Fibroblast of peridontal ligament (primary cell): ENCODE measurements at regions not wholly inside any gene's neighbourhood (a gene's known extent, or its start where the extent isn't known, plus 50 kb on each side); places are given as distances from the start of the nearest gene placed in this dataset.

Source experiments
- DNase-seq: peaks from one replicate; pipeline ENCODE4 v3.0.0-alpha.2; 2010; ENCODE audit errors: extremely low read depth

DNA sequence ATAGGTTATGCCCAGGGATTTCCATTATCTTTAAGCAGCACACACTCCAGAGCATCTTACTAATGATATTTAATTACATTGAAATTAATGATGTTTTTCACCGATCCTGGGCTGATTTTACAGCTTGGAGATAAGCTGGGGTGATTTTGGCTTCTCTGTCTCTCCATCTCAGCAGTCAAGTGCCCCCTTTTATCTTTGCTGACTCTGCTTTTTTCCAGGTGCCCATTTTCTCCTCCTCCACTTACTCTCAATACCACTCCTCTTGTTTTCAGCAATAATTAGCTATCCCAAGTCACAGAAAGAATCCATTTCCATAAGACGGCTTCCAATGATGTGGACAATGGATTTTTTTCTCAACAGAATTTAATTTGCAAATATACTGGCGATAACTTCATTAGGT is 266.7 kb downstream of the GBA3 start:
- no peak for DNase-seq

DNA sequence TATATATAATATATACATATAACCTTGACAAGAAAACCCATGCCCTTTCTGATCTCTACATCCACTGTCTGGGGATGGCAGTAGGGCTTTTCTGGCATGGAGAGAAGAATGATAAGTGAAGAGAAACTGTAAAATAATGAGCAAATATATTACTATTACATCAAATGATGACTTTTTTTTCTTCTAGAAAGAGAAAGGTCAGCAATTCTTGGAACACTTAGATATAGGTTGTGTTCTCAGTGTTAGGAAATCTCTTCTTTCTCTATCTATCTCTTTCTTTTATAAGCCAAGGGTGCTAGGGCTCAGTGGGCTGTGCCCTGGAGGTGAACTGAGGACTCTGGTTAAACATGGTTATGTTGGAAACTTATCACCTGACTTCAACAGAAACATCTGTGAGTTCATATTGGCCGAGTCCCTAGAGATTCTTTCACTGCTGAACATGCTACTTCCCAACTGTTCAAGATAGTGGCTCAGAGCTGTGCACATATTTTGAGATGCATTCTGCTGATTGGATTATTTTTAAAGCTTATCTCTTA is 265.1 kb downstream of the GBA3 start:
- DNase-seq, result no peak

DNA sequence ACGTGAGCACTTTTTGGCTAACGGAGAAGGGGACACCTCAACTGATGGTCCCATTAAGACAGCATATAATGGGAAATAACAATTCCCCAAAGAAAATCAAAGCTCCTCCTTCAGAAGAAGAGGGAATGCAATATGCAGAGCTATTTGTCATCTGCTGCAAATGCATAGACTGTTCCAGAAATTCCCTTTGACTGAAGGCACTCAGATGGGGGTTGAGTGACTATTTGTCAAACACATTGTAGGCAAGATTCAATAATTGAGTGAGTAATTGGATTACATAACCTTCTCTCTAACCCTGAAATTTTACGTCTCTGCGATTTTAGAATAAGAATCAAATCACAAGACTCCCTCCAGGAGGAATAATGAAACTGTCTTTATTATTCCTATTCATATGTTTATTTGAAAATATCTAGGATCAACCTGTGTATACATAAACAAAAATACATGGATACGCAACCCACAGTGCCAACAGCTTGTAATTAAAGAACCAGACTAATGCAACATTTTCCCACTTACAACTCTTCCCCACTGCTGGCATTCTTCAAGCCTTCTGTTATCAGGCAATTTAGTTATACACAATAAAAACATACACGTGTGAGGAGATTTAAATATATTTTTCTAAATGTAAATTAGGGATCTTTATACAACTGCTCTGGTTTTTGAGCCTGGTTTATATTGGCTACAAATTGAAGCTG is 256.6 kb downstream of the GBA3 start:
- no peak for DNase-seq

DNA sequence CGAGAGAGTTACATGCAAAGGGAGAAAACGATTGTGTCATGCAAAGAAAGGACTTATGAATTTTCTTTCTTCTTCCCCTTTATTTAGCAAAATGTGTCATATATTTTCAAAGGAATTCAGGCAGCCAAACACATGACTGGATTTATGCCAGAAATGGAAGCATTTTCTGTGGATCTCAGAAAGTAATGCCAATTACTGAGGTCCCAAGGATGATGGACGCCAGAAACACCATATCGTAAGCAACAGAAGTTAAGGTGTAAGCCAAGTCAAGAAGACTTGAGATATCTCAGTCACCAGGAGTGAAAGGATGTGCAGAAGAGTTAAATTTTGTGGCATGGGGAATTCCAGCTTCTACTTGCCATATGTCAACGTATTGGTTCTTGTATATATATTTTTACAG is 255.1 kb downstream of the GBA3 start:
- no peak for DNase-seq

DNA sequence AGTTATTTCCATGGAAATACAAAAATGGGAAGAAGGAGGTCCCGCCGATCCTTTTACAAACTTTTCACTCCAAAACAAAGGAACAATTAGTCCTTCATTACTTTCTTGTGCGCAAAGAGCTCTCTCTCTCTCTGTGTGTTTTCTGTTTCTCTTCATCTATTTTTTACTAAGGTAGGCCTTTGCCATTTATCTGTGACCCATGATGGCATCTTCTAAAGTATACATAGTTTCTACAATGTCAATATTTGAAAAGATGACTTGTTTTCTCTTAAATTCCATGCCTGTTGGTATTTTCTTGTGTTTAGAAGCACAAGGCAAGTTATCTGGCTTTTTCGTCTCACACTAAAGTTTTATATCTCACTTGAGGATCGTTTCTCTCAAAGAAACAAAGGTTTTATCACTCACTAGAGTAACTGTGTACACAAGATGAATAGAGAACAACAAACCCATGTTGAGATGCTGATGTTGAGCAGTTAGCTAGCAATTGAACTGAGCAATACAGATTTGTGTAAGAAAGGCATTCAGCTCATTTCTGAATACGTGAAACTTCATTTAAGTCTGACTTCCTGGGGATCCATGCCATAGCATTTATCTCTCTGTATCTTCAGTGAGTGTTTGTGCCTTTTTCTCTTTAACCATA is 250.3 kb downstream of the GBA3 start:
- no peak for DNase-seq

DNA sequence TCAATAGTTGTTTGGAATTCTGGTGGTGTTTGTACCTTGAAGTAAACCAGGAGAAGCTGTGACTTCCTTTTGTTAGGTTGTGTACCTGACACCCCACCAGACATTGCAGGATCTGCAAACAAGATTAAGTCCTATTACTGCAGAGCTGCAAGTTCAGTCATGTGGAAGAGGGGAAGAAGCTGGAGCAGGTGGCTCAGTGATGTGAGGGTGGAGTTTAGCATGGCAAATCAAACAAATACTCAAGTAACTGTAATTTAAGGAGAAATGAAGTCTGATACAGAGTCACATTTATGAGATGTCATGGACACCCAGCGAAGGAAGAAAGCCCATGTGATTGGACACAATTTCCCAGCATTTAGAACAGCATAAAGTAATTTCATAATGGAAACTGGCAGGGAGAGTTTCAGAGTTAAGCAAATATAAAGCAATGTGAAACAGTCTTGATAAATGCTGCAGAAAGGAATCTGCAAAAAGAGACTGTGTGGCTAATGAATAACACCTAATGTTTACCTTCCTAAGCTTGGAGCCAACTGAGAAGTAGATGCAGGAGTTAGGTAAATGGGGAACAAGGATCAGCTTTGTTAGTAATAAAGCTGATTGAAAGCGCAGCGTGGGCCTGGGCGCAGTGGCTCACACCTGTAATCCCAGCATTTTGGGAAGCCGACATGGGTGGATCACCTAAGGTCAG is 249.1 kb downstream of the GBA3 start:
- DNase-seq, result no peak

DNA sequence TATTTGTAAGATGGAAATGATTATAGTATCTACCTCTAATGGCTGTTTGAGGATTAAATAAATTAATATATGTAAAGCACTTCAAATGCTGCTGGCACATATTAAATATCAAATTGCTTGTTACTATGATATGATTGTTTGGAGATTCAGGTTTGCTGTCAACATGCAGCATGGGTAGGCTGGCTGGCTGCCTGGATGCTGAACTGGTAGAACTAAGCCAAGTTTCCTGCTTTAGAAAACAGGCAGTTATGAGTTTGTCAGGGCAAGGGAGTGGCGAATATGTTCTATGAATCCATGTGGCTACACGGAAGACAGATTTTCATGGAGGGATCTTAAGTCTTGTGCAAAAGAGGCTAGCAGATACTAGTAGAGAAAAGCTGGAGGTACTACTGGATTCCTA is 239.6 kb downstream of the GBA3 start:
- no peak for DNase-seq

DNA sequence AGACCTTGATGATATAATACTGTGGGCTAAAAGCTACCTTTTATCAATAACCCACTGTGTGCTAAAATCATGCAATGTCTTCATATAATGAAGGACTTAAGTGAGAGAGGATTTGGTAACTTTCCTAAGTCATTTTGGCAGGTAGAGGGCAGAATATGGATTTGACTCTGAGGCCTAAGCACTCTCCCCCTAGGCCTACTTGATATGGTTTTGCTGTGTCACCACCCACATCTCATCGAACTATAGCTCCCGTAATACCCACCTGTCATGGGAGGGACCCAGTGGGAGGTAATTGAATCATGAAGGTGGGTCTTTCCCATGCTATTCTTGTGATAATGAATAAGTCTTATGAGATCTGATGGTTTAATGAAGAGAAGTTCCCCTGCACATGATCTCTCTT is 229.7 kb downstream of the GBA3 start:
- no peak for DNase-seq

DNA sequence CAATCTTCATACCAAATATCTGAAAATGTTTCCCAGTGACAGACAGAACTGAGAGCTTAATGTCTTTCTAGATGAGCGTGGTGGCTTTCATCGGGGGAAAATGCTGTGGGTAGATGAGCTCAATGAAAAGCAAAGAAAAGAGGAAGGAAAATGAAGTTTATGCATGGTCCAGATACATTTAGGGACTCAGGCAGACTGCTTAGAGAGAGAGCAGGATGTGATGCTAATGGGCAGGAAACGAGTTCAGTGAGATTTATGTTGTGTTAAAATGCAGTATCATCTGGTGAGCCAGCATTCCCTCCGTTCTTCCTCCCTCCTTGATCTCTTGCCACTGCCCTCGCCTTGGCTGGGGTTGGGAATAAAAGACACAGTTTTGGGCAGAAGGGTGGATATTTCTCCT is 229.2 kb downstream of the GBA3 start:
- no peak for DNase-seq

DNA sequence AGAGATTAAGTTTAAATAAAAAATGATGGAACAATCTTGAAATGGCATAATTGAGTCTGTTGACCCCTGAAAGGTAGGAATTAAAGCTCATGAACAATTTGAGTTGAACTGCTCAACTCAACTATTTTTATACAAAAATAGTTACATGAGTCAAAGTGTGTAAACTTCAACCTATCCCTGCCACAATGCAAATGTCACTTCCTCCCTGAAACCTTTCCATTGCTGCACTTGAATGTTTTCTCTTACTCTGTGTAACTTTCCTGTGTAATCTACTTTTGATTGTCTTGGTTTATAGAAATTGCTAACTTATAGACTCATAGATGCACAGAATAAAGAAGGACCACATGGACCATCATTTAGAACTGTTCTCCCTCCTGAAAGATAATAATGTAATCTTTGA is 218.5 kb downstream of the GBA3 start:
- DNase-seq, result no peak

DNA sequence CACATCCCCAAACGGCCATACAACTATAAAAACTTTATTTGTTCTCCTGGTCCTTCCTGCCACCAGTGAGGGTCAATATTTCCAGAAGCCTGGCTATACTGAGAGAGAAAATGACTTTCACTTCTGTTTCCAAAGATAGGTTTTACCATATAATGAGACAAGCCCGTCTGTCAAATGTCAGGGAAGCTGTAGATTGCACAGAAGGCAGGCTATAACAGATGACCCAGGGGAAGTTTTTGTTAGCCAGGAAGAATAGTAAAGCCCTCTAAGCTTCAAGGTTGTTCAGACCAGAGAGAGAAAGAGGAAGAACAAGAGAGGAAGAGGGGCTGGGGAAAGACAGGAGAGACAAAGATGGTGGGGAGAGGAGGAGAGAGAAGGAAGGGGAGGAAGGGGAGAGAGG is 217.5 kb downstream of the GBA3 start:
- no peak for DNase-seq

DNA sequence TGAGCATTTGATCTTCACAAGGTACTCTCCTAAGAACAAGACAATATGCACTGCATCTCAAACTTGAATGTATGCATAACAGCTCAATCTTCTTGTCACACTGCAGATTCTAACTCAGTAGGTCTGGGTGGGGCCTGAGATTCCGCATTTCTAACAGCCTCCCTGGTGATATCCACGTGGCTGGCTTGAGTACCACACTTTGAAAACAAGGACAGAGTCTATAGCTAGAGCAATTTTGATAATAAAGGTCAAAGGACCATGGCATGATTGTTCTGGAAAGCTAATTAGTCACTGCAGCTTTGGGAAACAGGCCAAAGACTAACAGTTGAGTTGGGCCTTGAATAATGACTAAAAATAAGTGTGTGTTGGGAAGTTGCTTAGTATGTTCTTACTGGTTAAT is 213.3 kb downstream of the GBA3 start:
- DNase-seq, result no peak

DNA sequence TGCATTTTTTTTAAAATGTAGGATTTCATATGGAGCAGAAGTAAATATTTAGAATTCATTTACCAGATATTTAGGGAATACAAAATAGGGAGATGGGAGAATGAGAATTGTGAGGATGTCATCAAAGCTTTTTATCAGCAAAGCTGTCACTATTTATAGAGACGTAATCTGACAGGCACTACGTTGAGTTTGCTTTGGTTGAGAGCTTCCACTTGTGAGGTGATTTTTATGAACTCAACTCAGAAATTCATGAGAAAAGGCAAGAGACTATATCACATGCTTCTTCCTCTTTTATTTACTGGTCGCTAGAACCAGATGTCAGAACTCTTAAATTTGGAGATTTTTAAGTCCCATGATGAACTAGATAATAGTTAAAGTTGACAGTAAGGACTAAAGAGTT is 211.2 kb downstream of the GBA3 start:
- no peak for DNase-seq

DNA sequence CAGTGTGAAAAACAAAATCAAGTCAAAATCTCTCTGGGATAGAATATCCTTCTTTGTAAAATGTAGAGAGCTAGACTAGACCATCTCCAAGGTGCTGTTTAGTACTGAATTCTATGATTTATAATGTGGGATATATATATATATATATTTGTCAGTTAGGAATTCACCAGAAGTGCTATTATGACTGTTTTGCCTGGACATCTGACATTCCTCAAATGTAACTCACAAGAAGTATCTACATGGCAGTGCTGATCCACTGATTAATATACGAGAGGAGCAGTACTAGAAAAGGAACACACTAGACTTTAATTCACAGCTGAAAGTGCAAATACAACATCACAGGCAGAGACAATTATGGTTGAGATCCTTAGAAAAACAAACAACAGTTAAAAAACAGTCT is 208.9 kb downstream of the GBA3 start:
- no peak for DNase-seq

DNA sequence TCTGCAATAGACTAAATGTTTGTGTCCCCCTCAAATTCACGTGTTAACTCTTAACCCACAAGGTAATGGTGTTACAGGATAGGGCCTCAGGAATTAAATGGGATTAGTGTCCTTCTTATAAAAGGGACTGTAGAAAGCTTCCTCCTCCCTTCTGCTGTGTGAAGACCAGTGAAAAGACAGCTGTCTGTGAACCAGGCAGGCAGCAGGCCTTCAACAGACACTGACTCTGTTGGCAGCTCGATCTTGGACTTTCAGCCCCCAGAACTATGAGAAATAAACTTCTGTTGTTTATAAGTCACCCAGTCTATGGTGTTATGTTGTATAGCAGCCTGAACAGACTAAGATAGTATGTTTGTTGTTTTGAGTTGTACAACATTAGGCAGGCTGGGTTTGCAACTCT is 208.1 kb downstream of the GBA3 start:
- DNase-seq, result no peak

DNA sequence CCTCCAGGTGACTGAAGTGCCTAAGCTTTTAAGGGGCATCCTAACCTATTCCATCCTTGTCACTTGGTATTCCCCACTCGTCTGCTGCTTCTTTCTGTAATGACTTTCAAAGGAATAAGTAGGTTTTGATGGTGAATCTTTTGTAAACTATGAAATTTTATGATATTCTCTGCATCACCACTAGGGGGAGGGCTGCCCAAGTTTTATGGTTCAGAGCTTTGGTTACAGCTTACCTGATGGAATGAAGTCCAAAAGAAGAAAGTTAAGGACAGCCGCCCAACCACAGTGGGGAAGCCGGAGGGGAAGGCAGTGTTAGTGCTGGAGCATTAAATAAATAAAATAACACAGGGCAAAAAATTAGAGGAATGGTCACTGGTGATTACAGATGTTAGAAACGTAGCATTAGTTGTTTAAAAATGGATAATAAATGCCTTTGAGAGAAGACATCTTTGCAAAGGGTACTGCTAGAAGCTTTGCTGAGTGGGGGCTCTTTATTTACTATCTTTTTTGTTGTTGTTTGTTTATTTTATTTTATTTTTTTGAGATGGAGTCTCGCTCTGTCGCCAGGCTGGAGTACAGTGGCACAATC is 204.9 kb downstream of the GBA3 start:
- peak; percentile 18 for DNase-seq

DNA sequence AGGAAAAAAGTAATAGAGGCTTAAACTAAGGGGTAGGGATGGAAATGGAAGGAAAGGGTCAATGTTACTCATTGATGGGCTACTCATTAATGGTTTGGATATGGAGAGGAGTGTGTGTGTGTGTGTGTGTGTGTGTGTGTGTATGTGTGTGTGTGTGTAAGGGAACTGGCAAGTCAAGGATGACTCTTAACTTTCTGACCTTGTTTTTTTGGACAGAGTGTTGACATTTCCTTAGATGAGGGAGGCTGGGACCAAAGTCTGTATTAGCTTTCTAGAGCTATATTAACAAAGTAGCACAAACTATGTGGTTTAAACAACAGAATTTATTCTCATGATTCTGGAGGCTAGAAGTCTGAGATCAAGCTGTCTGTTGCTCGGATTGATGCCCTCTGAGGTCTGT is 202.7 kb downstream of the GBA3 start:
- no peak for DNase-seq

DNA sequence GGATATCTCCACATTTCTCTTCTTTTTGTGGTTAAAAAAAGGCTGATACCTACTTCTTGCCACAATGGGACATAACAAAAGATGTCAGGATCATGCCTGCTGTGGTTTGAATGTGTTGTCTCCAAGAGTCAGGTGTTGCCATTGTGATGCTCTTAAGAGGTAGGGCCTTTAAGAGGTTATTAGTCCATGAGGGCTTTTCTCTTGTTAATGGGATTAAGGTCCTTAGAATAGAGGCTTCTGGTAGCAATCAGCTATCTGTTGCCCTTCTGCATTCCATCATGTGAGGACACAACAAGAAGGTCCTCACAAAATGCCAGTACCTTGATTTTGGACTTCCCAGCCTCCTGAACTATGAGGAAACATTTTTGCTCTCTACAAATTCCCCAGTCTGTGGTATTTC is 191.4 kb downstream of the GBA3 start:
- DNase-seq, result no peak

DNA sequence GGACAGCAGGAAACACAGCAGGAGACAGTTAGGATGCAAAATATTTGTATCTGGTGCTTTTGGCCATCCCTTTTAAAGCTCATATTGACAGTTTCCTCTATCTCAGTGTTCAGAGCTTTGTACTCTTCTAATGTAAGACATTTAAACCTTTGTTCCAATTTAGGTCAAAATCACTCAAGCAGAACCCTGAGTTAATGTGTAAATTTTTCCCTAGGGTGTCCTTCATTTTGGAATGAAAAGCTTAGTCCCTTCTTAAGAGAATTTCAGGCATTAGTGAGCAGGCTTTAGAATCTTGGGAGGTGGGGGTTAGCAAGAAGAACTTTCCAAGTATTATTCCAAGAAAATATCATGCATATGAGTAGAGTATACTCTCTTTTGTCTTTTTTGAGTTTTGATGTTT is 188.7 kb downstream of the GBA3 start:
- no peak for DNase-seq

DNA sequence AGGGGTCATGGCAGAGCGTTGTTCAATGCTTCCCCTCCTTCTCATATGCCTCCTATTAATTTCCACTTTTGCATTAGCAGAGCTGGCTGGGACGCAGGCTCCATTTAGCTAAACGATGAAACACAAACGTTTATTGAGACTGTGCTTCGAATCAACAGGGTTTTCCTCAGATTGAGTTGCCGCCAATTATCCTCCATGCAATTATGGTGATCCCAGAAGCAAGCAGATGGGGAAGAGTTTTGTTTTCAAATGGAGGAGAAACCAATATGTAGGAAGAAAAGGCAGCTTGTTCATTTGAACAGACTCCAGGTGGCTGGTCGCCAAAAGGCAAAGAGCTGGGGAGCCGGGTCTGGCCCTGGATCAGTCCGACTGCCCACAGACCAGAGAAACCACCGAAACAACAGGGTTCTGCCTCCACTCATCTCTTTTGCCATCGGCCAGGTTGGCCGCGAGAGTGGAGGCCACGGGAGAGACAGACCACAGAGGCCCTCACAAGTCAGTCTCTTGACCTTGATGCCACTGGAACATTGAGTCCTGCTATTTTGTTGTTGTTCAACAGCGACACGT is 184.8 kb downstream of the GBA3 start:
- DNase-seq, result no peak

DNA sequence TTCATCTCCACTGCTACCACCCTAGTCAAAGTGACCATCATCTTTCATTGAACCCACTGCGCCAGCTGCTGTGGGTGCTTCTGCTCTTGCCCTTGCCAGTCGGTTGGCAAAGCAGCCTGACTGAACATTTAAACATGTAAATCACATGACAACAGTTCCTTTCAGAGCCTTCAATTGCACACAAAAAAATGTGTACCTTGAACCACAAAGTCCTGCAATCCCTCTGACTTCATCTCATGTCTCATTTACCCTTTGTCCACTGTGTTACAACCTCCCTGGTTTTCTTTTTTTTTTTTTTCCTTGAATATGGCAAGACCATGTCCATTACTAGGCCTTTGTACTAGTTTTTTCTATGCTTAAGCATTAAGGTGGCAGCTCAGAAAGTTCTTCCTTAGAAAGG is 183.5 kb downstream of the GBA3 start:
- no peak for DNase-seq

DNA sequence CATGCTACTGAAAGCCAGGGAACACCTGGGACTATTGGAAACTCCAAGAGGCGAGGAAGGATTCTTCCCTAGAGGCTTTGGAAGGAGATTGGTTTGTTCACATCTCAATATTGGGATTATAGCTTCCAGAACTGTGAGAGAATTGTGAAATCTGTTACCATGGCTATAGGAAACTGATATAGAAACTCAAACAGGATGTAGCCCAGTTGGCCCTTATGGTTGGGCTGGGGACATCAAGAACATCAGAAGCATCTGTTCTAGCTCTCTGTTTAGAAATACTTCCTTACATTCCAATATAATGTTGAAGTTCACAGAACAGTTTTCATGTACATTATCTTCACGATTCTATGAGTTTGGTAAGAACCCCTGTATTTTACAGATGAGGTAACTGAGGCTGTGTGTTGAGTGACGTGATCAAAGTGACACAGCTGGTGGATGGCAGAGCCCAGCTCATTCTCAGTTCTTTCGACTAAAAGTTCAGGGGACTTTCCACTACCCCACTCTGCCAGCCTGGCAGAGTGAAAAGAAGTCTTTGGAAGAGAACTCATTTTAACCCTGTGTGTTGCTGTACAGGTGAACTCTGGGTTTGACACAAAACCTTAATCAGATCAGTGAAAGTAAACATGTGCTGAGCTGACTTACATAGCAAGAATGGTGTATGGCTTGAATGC is 183.0 kb downstream of the GBA3 start:
- no peak for DNase-seq
